ENCODE measurements at regions not wholly inside any gene's neighbourhood (a gene's known extent, or its start where the extent isn't known, plus 50 kb on each side); places are given as distances from the start of the nearest gene placed in this dataset.

DNA sequence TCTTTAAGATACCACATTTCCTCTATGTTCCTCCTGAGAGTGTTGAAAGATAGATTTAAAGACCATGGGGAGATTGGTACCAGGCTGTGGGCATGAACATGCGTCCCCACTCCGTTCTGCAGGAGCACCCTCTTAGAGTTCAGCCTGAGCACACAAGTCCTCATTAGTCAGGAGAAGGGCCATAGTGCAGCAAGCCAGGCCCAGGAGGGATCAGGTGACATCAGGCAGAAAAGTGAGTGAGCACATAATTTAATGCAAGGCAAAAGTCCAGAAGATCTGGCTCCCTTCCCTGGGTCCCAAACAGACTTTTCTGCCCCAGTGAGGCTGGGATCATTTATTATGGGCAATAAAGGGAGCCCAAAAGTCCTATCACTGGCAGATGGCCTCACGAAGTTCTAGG lies 263.7 kb upstream of the AGTR2 start:
- TF ChIP-seq CTCF (IDR thresholded peaks at IDR 0.05) = no peak
- TF ChIP-seq POLR2A (IDR thresholded peaks at IDR 0.05) = no peak

All from testis (tissue), 2 donors.